H1 (cell line): ENCODE measurements at regions not wholly inside any gene's neighbourhood (a gene's known extent, or its start where the extent isn't known, plus 50 kb on each side); places are given as distances from the start of the nearest gene placed in this dataset.

Experiments used
- CTCF ChIA-PET: fragments of 300-600 bp; sonication (Branson Sonifier 250); formaldehyde crosslinking; loops from one replicate; lab custom pipeline; 2021; ENCODE audit not compliant: partially characterized antibody; lab: Charles Lee
- POLR2A ChIA-PET: fragments of 300-600 bp; sonication (Branson Sonifier 250); formaldehyde crosslinking; loops from one replicate; lab custom pipeline; 2021; ENCODE audit warnings: inconsistent platforms; ENCODE audit not compliant: partially characterized antibody; lab: Charles Lee
- DNase-seq, 2 experiments: peaks; one replicate each; pipeline versions ENCODE4 v3.0.0 to v3.0.0-alpha.2; 2010 to 2022; ENCODE audit warnings: low spot score in 2 of 2, low read depth in 1 of 2, mixed read lengths in 1 of 2
- FAIRE-seq: peaks from 2 replicates; lab custom pipeline; 2011; peaks lifted over from hg19 to GRCh38; lab: Jason Lieb, UNC
- H2AFZ ChIP-seq: 2 replicates; pipeline ENCODE4 v1.8.1; 2012; ENCODE audit warnings: low read length, inconsistent platforms
- H2AK5ac ChIP-seq: 2 replicates; pipeline ENCODE4 v1.6.1; 2013; ENCODE audit warnings: low read depth, low read length
- H2BK120ac ChIP-seq: replicated peaks from 2 replicates; pipeline ENCODE3; 2013; ENCODE audit warnings: low read depth, low read length, inconsistent platforms
- H2BK12ac ChIP-seq: 2 replicates; pipeline ENCODE4 v1.6.1; 2013; ENCODE audit warnings: low read depth, low read length
- H2BK15ac ChIP-seq: 2 replicates; pipeline ENCODE4 v1.6.1; 2013; ENCODE audit warnings: low read length
- H2BK20ac ChIP-seq: 2 replicates; pipeline ENCODE4 v1.6.1; 2013; ENCODE audit warnings: low read length
- H2BK5ac ChIP-seq: 2 replicates; pipeline ENCODE4 v1.6.1; 2013; ENCODE audit warnings: low read depth, low read length
- H3K14ac ChIP-seq: 2 replicates; pipeline ENCODE4 v1.6.1; 2013; ENCODE audit warnings: inconsistent platforms; ENCODE audit not compliant: insufficient read length
- H3K18ac ChIP-seq: 2 replicates; pipeline ENCODE4 v1.6.1; 2013; ENCODE audit warnings: low read length; ENCODE audit errors: extremely low read depth
- H3K23ac ChIP-seq: 2 replicates; pipeline ENCODE4 v1.6.1; 2013; ENCODE audit warnings: inconsistent platforms; ENCODE audit not compliant: insufficient read length
- H3K23me2 ChIP-seq: 2 replicates; pipeline ENCODE4 v1.6.1; 2013; ENCODE audit warnings: low read depth, low read length
- H3K27ac ChIP-seq: 2 replicates; pipeline ENCODE4 v1.6.1; 2011; ENCODE audit warnings: low read depth, low read length, inconsistent platforms
- H3K27me3 ChIP-seq, 4 experiments: replicated peaks in 1 of 4; 1 replicate in 1 of 4; 2 replicates in 3 of 4; pipeline versions ENCODE4 v1.6.1 to v1.8.1; 2011 to 2013; ENCODE audit warnings: low read length in 3 of 4, mild to moderate bottlenecking in 3 of 4, inconsistent platforms in 2 of 4, mixed read lengths in 2 of 4, moderate library complexity in 1 of 4; ENCODE audit not compliant: control insufficient read depth in 3 of 4, insufficient read depth in 3 of 4; ENCODE audit errors: extremely low read depth in 1 of 4
- H3K36me3 ChIP-seq, 4 experiments: 2 replicates each; pipeline versions ENCODE4 v1.6.1 to v1.8.1; 2011 to 2013; ENCODE audit warnings: mild to moderate bottlenecking in 4 of 4, low read length in 3 of 4, moderate library complexity in 2 of 4, control low read depth in 1 of 4, inconsistent platforms in 1 of 4; ENCODE audit not compliant: insufficient read depth in 4 of 4, control insufficient read depth in 2 of 4
- H3K4ac ChIP-seq: replicated peaks from 2 replicates; pipeline ENCODE3; 2013; ENCODE audit warnings: low read length, low read depth, mixed read lengths, inconsistent platforms; ENCODE audit not compliant: insufficient read length
- H3K4me1 ChIP-seq, 4 experiments: replicated peaks in 1 of 4; 1 replicate in 1 of 4; 2 replicates in 3 of 4; pipeline versions ENCODE4 v1.6.1 to v1.8.1; 2011 to 2013; ENCODE audit warnings: low read length in 3 of 4, inconsistent platforms in 2 of 4, mixed read lengths in 1 of 4; ENCODE audit not compliant: insufficient read depth in 4 of 4, control insufficient read depth in 3 of 4
- H3K4me2 ChIP-seq, 2 experiments: 2 replicates each; pipeline versions ENCODE4 v1.6.1 to v1.8.1; 2011 to 2013; ENCODE audit warnings: low read depth in 2 of 2, low read length in 2 of 2, control low read depth in 1 of 2, inconsistent platforms in 1 of 2, mild to moderate bottlenecking in 1 of 2; ENCODE audit not compliant: insufficient read depth in 1 of 2
- H3K4me3 ChIP-seq, 4 experiments: fragments of 200-600, 300-600 bp in 1 of 4; sonication (generic), shearing (Covaris generic), sonication (Bioruptor Twin) in 1 of 4; 2 replicates each; pipeline versions ENCODE4 v1.5.1 to v1.8.1; 2011 to 2016; ENCODE audit warnings: low read length in 4 of 4, low read depth in 3 of 4, control low read depth in 2 of 4, inconsistent platforms in 2 of 4, mild to moderate bottlenecking in 2 of 4, mixed read lengths in 1 of 4, moderate library complexity in 1 of 4; ENCODE audit not compliant: insufficient read depth in 2 of 4; ENCODE audit errors: extremely low read depth in 1 of 4
- H3K56ac ChIP-seq: replicated peaks from 2 replicates; pipeline ENCODE3; 2013; ENCODE audit warnings: low read depth, mild to moderate bottlenecking, mixed read lengths, low read length, inconsistent platforms; ENCODE audit not compliant: insufficient read length
- H3K79me1 ChIP-seq: 2 replicates; pipeline ENCODE4 v1.6.1; 2013; ENCODE audit warnings: low read depth, low read length, control low read depth
- H3K79me2 ChIP-seq, 2 experiments: 2 replicates each; pipeline versions ENCODE4 v1.6.1 to v1.8.1; 2012 to 2013; ENCODE audit warnings: low read length in 2 of 2, mild to moderate bottlenecking in 2 of 2, inconsistent platforms in 1 of 2; ENCODE audit not compliant: insufficient read depth in 2 of 2, control insufficient read depth in 1 of 2
- H3K9ac ChIP-seq, 4 experiments: replicated peaks in 1 of 4; 1 replicate in 1 of 4; 2 replicates in 3 of 4; pipeline versions ENCODE4 v1.6.1 to v1.8.1; 2011 to 2013; ENCODE audit warnings: low read depth in 3 of 4, low read length in 3 of 4, control low read depth in 2 of 4, mild to moderate bottlenecking in 2 of 4, moderate library complexity in 2 of 4, inconsistent platforms in 1 of 4; ENCODE audit errors: extremely low read depth in 1 of 4
- H3K9me3 ChIP-seq, 2 experiments: 2 replicates each; pipeline versions ENCODE4 v1.6.1 to v1.8.1; 2012 to 2013; ENCODE audit warnings: mild to moderate bottlenecking in 2 of 2, moderate library complexity in 2 of 2, control low read depth in 1 of 2, inconsistent platforms in 1 of 2, low read depth in 1 of 2, low read length in 1 of 2, mixed read lengths in 1 of 2; ENCODE audit not compliant: insufficient read depth in 2 of 2
- H4K20me1 ChIP-seq, 2 experiments: replicated peaks in 1 of 2; 2 replicates each; pipeline versions ENCODE3 to v1.8.1; 2011 to 2013; ENCODE audit warnings: inconsistent platforms in 2 of 2, low read length in 2 of 2, mild to moderate bottlenecking in 1 of 2; ENCODE audit not compliant: insufficient read depth in 2 of 2, control insufficient read depth in 1 of 2
- H4K5ac ChIP-seq: 2 replicates; pipeline ENCODE4 v1.6.1; 2013; ENCODE audit warnings: low read length, low read depth, mixed read lengths, inconsistent platforms; ENCODE audit not compliant: insufficient read length
- H4K8ac ChIP-seq: 2 replicates; pipeline ENCODE4 v1.8.0; 2013; ENCODE audit warnings: mild to moderate bottlenecking, moderate library complexity, low read length, inconsistent platforms; ENCODE audit not compliant: insufficient read depth; ENCODE audit errors: extremely low read depth
- H4K91ac ChIP-seq: replicated peaks from 2 replicates; pipeline ENCODE3; 2013; ENCODE audit warnings: low read length, mixed read lengths, inconsistent platforms; ENCODE audit not compliant: insufficient read length
- ASH2L ChIP-seq: fragments of 200-600, 300-600 bp; sonication (generic); IDR thresholded peaks from one replicate; pipeline ENCODE4 v1.7.1; 2017; ENCODE audit warnings: low read length
- BRCA1 ChIP-seq: IDR thresholded peaks from 2 replicates; pipeline ENCODE4 v1.6.1; 2012; ENCODE audit warnings: low read depth, low read length, improper control_type of control experiment
- CBX5 ChIP-seq: fragments of 300-800, 300-1000 bp; sonication (generic); IDR thresholded peaks from 2 replicates; pipeline ENCODE4 v1.7.1; 2016; ENCODE audit warnings: antibody characterized with exemption, low read length, low read depth
- GABPA ChIP-seq: IDR thresholded peaks from 2 replicates; pipeline ENCODE4 v1.6.1; 2011; ENCODE audit warnings: mild to moderate bottlenecking, low read length, moderate library complexity, borderline replicate concordance; ENCODE audit not compliant: insufficient read depth
- JUN ChIP-seq: IDR thresholded peaks from 2 replicates; pipeline ENCODE4 v1.6.1; 2011; ENCODE audit warnings: low read depth, mild to moderate bottlenecking, improper control_type of control experiment, low read length
- KDM5A ChIP-seq: fragments of 200-600 bp; IDR thresholded peaks from 2 replicates; pipeline ENCODE4 v1.7.1; 2012; ENCODE audit warnings: mild to moderate bottlenecking, low read length, inconsistent platforms, mixed read lengths
- NRF1 ChIP-seq: IDR thresholded peaks from 2 replicates; pipeline ENCODE4 v1.6.1; 2011; ENCODE audit warnings: mild to moderate bottlenecking, low read depth, low read length, improper control_type of control experiment
- PHF8 ChIP-seq: fragments of 200-600 bp; sonication (generic); conservative IDR thresholded peaks from 2 replicates; pipeline ENCODE4 v1.7.1; 2012; ENCODE audit warnings: low read depth, mild to moderate bottlenecking, inconsistent platforms, low read length, moderate library complexity
- SUZ12 ChIP-seq: fragments of 200-600 bp; sonication (generic); IDR thresholded peaks from 2 replicates; pipeline ENCODE4 v1.6.1; 2012; ENCODE audit warnings: mild to moderate bottlenecking, inconsistent platforms, low read length, moderate library complexity, mixed read lengths
- TAF7 ChIP-seq: optimal IDR thresholded peaks from 2 replicates; pipeline ENCODE3; 2011; ENCODE audit warnings: low read depth, mild to moderate bottlenecking, inconsistent platforms, low read length, moderate library complexity, borderline replicate concordance
- TEAD4 ChIP-seq: IDR thresholded peaks from 2 replicates; pipeline ENCODE4 v1.6.1; 2012; ENCODE audit warnings: low read depth, low read length, inconsistent platforms, mixed read lengths
- WGBS, 2 experiments: shearing (Covaris generic) in 1 of 2; methylation state at CpG; one replicate each; pipeline versions ENCODE4 v1.1.6 to v1.1.7; 2013 to 2015; ENCODE audit warnings: low lambda C conversion rate in 2 of 2, mixed read lengths in 2 of 2, inconsistent platforms in 1 of 2, low coverage in 1 of 2, missing lambda C conversion rate in 1 of 2; ENCODE audit not compliant: insufficient replicate concordance in 2 of 2, insufficient coverage in 1 of 2, insufficient read length in 1 of 2; ENCODE audit errors: extremely low coverage in 1 of 2, missing lambda C conversion rate in 1 of 2; 5-methylcytosine and 5-hydroxymethylcytosine counted together
- TF ChIP-seq, protein P1 (sequence below): IDR thresholded peaks from 2 replicates; pipeline ENCODE4 v1.6.1; 2011; ENCODE audit warnings: low read depth, mild to moderate bottlenecking, low read length; ENCODE audit not compliant: insufficient read depth
- TF ChIP-seq, protein P2 (sequence below): IDR thresholded peaks from 2 replicates; pipeline ENCODE4 v1.6.1; 2012; ENCODE audit warnings: inconsistent platforms

DNA sequence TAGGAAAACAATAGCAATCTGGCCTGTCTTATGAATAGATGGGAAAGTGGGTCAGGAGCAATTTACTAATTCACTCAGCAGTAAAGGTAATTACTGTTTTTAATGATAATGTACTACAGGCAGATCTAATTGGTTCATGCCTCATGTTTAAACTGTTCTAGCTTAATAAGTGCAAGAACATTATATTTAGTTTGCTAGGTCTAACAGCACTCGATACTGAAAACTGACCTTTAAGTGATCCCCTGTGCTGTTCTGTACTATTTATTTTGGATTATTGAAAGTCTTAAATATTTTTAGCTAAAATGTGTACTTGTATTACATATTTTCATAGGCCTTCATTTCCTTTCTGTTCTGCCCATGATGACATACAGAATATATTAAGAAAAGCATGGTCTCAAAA lies 998.0 kb upstream of the GJE1 start:
- Histone ChIP-seq H3K4ac (no peak overlapping the region), H3K4me2 (no peak overlapping the region)
- TF ChIP-seq NRF1: no peak
- TF ChIP-seq, protein P1, sequence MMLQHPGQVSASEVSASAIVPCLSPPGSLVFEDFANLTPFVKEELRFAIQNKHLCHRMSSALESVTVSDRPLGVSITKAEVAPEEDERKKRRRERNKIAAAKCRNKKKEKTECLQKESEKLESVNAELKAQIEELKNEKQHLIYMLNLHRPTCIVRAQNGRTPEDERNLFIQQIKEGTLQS: no peak
- no peak for TF ChIP-seq ASH2L
- no peak for TF ChIP-seq TEAD4
- TF ChIP-seq JUN: no peak
- no peak for TF ChIP-seq TAF7
- no peak for TF ChIP-seq CBX5
- no peak for TF ChIP-seq BRCA1
- TF ChIP-seq SUZ12: no peak
- no peak for TF ChIP-seq PHF8
- no peak for TF ChIP-seq KDM5A
- TF ChIP-seq GABPA: no peak
- TF ChIP-seq, protein P2, sequence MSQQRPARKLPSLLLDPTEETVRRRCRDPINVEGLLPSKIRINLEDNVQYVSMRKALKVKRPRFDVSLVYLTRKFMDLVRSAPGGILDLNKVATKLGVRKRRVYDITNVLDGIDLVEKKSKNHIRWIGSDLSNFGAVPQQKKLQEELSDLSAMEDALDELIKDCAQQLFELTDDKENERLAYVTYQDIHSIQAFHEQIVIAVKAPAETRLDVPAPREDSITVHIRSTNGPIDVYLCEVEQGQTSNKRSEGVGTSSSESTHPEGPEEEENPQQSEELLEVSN: no peak

More for the DNA sequence above, 998.0 kb upstream of the GJE1 start:
- Histone ChIP-seq H3K14ac (no peak overlapping the region), H4K8ac (no peak overlapping the region), H3K9me3 (no peaks in the 10 kb centered on the region; a peak in 1 of 4 replicates), H4K20me1 (no peaks in the 10 kb centered on the region), H3K23me2 (no peaks in the 10 kb centered on the region), H2BK120ac (no peak overlapping the region), H4K5ac (no peak overlapping the region), H2BK20ac (no peak overlapping the region), H2AFZ (no peak overlapping the region), H3K4me1 (no peaks in the 10 kb centered on the region), H3K79me1 (no peaks in the 10 kb centered on the region), H3K23ac (no peak overlapping the region), H3K56ac (no peak overlapping the region), H2BK5ac (no peak overlapping the region), H3K9ac (no peak overlapping the region), H3K18ac (no peak overlapping the region), H2BK12ac (no peak overlapping the region), H3K36me3 (no peaks in the 10 kb centered on the region), H4K91ac (no peak overlapping the region), H2BK15ac (no peak overlapping the region), H3K27me3 (no peaks in the 10 kb centered on the region), H3K27ac (no peak overlapping the region), H3K79me2 (no peaks in the 10 kb centered on the region), H3K4me3 (no peak overlapping the region), H2AK5ac (no peak overlapping the region)
- ChIA-PET POLR2A (no interaction called here), CTCF (interaction anchor here (1.1 kb wide), 1 partner anchor 139 kb away, joined by 5 read pairs; no protein-coding TSS in a partner anchor)
- DNase-seq (no peak), FAIRE-seq (no peak)
- WGBS, 2 experiments: 100% methylated on average over 1 of the region's 1 CpG; no CpG with 5 or more reads in 1 of the 2 experiments
